Stimulated activated CD8-positive, alpha-beta memory T cell treated with anti-CD3 and anti-CD28 coated beads, Interleukin-4, amount 100 ng/mL, for 4 hours (primary cell): ENCODE measurements at regions not wholly inside any gene's neighbourhood (a gene's known extent, or its start where the extent isn't known, plus 50 kb on each side); places are given as distances from the start of the nearest gene placed in this dataset.
"Not testable (repeated sequence)": the region's sequence is repeated elsewhere in the genome, so short reads cannot be mapped to it uniquely, and the experiment has no call there.

Experiments
- DNase-seq, 2 donors: peaks; one replicate each; pipeline ENCODE4 v3.0.0-alpha.2; 2020; ENCODE audit warnings: low read depth in 2 of 2, low spot score in 1 of 2

- peak in 1 of 2 donors; percentile 10 for DNase-seq
Observed at GRCh38 chr11:31958076-31958735, 132.7 kb upstream of the RCN1 start.

DNA sequence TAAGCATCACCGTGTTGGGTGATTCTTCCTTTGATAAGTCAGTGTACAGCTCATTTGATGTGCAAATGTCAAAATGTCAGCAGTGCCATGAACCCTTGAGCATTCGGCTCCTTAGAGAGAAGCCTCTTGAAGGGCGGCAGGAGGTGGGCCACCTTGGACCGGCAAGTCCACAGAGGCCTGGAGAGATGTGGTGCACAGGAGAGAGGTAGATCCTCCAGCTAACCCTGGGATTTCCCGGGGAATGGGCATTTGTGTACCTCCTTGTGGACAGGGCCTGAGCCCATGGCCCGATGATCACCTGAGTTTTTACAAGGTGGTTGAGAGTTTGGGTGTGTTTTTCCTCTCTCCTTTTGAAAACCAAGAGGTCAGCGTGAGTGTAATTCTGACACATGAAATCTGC lies 133.2 kb upstream of the RCN1 start:
- DNase-seq: no peak

- DNase-seq: no peak
Observed at GRCh38 chr11:31956310-31956709, 134.6 kb upstream of the RCN1 start.

GRCh38 chr11:31955838-31956237 lies 135.0 kb upstream of the RCN1 start:
- no peak for DNase-seq

GRCh38 chr11:31953803-31954327 lies 137.0 kb upstream of the RCN1 start:
- no peak for DNase-seq

GRCh38 chr11:31949733-31950200 lies 138.6 kb upstream of the PAX6 start:
- DNase-seq: not testable (repeated sequence)

GRCh38 chr11:31947051-31947450 lies 135.9 kb upstream of the PAX6 start:
- DNase-seq: no peak

DNA sequence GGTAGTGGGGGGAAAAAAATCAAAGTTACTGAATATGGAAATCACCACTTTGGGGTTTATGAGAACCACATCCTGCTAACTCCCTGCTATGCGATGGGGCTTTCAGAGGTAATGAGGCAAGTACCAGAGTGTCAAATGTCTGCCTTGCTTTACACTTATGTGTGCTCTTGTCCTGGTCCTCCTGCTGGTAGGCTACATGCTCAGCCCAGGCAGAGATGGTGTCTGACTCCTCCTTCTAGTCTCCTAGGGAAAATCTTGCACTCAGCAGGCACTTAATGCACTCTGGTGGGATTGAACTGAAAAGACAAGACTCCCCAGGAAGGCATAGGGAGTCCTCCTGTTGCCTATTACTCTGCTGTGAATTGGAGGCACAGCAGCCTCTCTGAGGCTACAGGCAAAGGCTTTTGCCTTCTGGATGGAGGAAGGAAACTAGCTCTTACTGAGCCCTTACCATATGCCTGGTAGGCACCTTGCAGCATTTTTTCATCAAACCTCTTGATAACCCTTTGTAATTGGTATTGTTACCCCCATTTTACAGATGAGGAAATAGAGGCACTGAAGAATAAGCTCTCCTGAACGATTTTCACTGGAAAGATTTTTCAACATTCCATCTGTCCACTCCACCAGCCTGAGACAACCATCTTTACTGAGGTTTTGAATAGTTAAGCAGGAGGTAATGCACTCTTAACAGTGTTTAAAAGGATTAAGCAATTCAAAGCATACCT lies 132.1 kb upstream of the PAX6 start:
- DNase-seq: no peak

- DNase-seq: no peak
Observed at GRCh38 chr11:31940371-31941037, 129.4 kb upstream of the PAX6 start.

GRCh38 chr11:31939004-31939403 lies 127.9 kb upstream of the PAX6 start:
- no peak for DNase-seq

GRCh38 chr11:31936312-31936711 lies 125.2 kb upstream of the PAX6 start:
- DNase-seq: no peak

- DNase-seq: no peak
Observed at GRCh38 chr11:31932879-31933278, 121.8 kb upstream of the PAX6 start.

DNA sequence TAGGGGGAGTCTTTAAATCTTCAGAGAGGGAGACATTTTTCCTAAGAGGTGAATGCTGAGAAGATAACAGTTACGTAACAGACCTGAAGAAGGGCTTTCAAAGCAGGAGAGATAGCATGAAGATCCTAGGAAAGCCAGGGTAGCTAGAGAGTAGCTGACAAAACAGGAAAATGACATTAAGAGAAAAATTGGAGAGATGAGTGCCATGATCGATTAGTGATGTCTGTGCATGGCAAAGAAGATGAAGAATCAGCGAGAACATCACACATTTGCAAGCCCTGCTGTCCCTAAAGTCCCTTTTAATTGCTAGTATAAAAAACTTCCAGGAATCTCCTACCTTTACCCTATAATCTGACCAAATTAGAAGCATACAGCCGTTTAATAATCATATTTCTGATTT lies 116.9 kb upstream of the PAX6 start:
- DNase-seq: no peak

- no peak for DNase-seq
Observed at GRCh38 chr11:31926816-31927528, 115.8 kb upstream of the PAX6 start.

- no peak for DNase-seq
Observed at GRCh38 chr11:31926106-31926505, 115.0 kb upstream of the PAX6 start.

DNA sequence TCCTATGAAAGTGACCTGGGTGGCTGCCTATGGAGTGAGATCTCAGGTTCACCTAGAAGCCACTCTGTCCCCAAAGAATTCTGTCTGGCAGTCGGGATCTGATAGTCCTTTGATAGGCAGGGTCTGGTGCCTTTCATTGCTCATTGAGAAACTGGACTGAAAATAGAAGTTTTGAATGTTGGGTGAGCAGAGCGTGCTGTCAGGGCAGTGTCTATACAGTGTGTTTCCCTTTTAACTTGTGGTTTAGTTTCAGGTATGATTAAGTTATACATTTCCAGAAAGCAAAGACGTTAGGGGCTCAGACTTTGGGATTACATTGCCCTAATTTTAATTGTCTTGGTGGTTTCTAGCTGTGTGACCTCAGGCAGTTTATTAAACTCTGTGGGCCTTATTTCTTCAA lies 111.3 kb upstream of the PAX6 start:
- DNase-seq: no peak

GRCh38 chr11:31921081-31921480 lies 110.0 kb upstream of the PAX6 start:
- no peak for DNase-seq

- no peak for DNase-seq
Observed at GRCh38 chr11:31919175-31919574, 108.1 kb upstream of the PAX6 start.

DNA sequence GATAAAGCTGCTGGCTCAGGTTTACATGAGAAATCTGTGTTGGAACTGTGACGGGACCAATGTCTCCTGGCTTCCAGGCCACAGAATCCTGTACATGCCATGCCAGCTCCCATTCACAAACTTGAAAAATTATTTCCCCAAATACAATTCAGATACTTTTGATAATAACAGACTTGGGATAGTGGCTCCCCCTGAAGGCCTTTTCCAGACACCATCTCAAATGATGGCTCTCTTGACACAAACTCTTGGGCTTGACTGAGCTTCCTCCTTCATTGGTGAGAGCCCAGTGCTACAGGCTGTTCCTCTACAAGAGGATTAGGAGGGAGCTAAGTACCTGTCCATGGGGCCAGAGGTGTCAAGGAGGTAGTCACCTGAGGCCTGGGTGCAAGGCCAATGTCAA lies 104.7 kb upstream of the PAX6 start:
- no peak for DNase-seq

GRCh38 chr11:31913985-31914384 lies 102.9 kb upstream of the PAX6 start:
- no peak for DNase-seq

- DNase-seq: no peak
Observed at GRCh38 chr11:31912808-31913207, 101.7 kb upstream of the PAX6 start.
